ENCODE measurements at regions not wholly inside any gene's neighbourhood (a gene's known extent, or its start where the extent isn't known, plus 50 kb on each side); places are given as distances from the start of the nearest gene placed in this dataset.
A peak's percentile ranks its signal among the peaks of the same experiment; 100 is the strongest.

GRCh38 chr18:75129717-75130477 lies 79.0 kb downstream of the PTGR3 start:
- H3K4me1 Mint-ChIP-seq (ENCODE audit: unreplicated experiment), result peaks cover 10% of the 10 kb centered on the region
- DNase-seq (ENCODE audit: extremely low spot score, unreplicated experiment), result no peak
- no peak overlapping the region for H3K27ac Mint-ChIP-seq
- H3K27me3 Mint-ChIP-seq, result peaks cover 4% of the 10 kb centered on the region
- no peak overlapping the region for H3K4me3 Mint-ChIP-seq
- no peak for TF ChIP-seq CTCF (conservative IDR thresholded peaks at IDR 0.05)
- H3K9me3 Mint-ChIP-seq, result no peaks in the 10 kb centered on the region
- no peaks in the 10 kb centered on the region for H3K36me3 Mint-ChIP-seq

GRCh38 chr18:75128911-75129716 lies 79.8 kb downstream of the PTGR3 start:
- DNase-seq (ENCODE audit: extremely low spot score, unreplicated experiment), result no peak
- Mint-ChIP-seq H3K4me1 (ENCODE audit: unreplicated experiment) (peaks cover 10% of the 10 kb centered on the region), H3K27me3 (peaks cover 4% of the 10 kb centered on the region), H3K27ac (no peak overlapping the region), H3K9me3 (no peaks in the 10 kb centered on the region), H3K36me3 (no peaks in the 10 kb centered on the region), H3K4me3 (no peak overlapping the region)
- TF ChIP-seq CTCF (conservative IDR thresholded peaks at IDR 0.05), result no peak

GRCh38 chr18:75128051-75128605 lies 80.8 kb downstream of the PTGR3 start:
- H3K27me3 Mint-ChIP-seq, result peaks cover under 1% of the 10 kb centered on the region
- no peak overlapping the region for H3K4me3 Mint-ChIP-seq
- no peaks in the 10 kb centered on the region for H3K36me3 Mint-ChIP-seq
- no peaks in the 10 kb centered on the region for H3K9me3 Mint-ChIP-seq
- DNase-seq (ENCODE audit: extremely low spot score, unreplicated experiment), result no peak
- TF ChIP-seq CTCF (conservative IDR thresholded peaks at IDR 0.05), result no peak
- H3K27ac Mint-ChIP-seq, result peak overlapping the region; percentile 50
- H3K4me1 Mint-ChIP-seq (ENCODE audit: unreplicated experiment), result peaks cover 10% of the 10 kb centered on the region

GRCh38 chr18:75127143-75128021 lies 81.6 kb downstream of the PTGR3 start:
- Mint-ChIP-seq H3K4me1 (ENCODE audit: unreplicated experiment) (peaks cover 10% of the 10 kb centered on the region), H3K4me3 (no peak overlapping the region), H3K9me3 (no peaks in the 10 kb centered on the region), H3K36me3 (no peaks in the 10 kb centered on the region), H3K27me3 (no peaks in the 10 kb centered on the region), H3K27ac (peak overlapping the region; percentile 50)
- no peak for TF ChIP-seq CTCF (conservative IDR thresholded peaks at IDR 0.05)
- DNase-seq (ENCODE audit: extremely low spot score, unreplicated experiment), result no peak
